ENCODE measurements at regions not wholly inside any gene's neighbourhood (a gene's known extent, or its start where the extent isn't known, plus 50 kb on each side); places are given as distances from the start of the nearest gene placed in this dataset.

- TF ChIP-seq CTBP1 (IDR thresholded peaks at IDR 0.05; ENCODE audit: borderline replicate concordance): peak; percentile 81; the same call in 1 of the 2 replicates
- peak; percentile 31; the same call in 1 of the 2 replicates for TF ChIP-seq CREB3L1 (IDR thresholded peaks at IDR 0.05; ENCODE audit: borderline replicate concordance, low read depth)
- 0 out of 2 replicates have a peak, but pooled peaks have one; percentile 32 for TF ChIP-seq ADNP (tag; IDR thresholded peaks at IDR 0.05)
- no peak for TF ChIP-seq ZBTB9 (CRISPR knock-in tag; IDR thresholded peaks at IDR 0.05)
- TF ChIP-seq TFAP4 (CRISPR knock-in tag; IDR thresholded peaks at IDR 0.05; ENCODE audit: borderline replicate concordance): peak; percentile 96
- TF ChIP-seq MAFK (IDR thresholded peaks at IDR 0.05; ENCODE audit: low read length): peak; percentile 50; the same call in 1 of the 2 replicates
- 0 out of 2 replicates have a peak, but pooled peaks have one; percentile 8 for TF ChIP-seq ZKSCAN3 (CRISPR knock-in tag; IDR thresholded peaks at IDR 0.05)
- TF ChIP-seq SMC3 (conservative IDR thresholded peaks at IDR 0.05; ENCODE audit: insufficient read depth, low read depth, low read length): peak; percentile 48; the same call in 1 of the 2 replicates
- no peak for TF ChIP-seq ZC3H8 (IDR thresholded peaks at IDR 0.05)
- peak; percentile 44 to 77; a peak in 2 of 4 replicates for TF ChIP-seq RCOR1 (IDR thresholded peaks at IDR 0.05; ENCODE audit: borderline replicate concordance in 1 of 2, low read depth in 2 of 2, low read length in 2 of 2)
- TF ChIP-seq L3MBTL2 (IDR thresholded peaks at IDR 0.05): peak; percentile 78; the same call in 1 of the 2 replicates
- TF ChIP-seq KDM2B (CRISPR knock-in tag; IDR thresholded peaks at IDR 0.05): no peak
- peak; percentile 33 to 65 for TF ChIP-seq AFF1 (IDR thresholded peaks at IDR 0.05; ENCODE audit: low read depth in 1 of 2, partially characterized antibody in 2 of 2)
- TF ChIP-seq CREB1 (IDR thresholded peaks at IDR 0.05): 0 out of 2 replicates have a peak, but pooled peaks have one; percentile 7
- no peak for TF ChIP-seq CREB1 (CRISPR knock-in tag; IDR thresholded peaks at IDR 0.05)
- no peak for TF ChIP-seq E2F4 (CRISPR knock-in tag; IDR thresholded peaks at IDR 0.05; ENCODE audit: low read depth)
- TF ChIP-seq BCOR (IDR thresholded peaks at IDR 0.05): 0 out of 2 replicates have a peak, but pooled peaks have one; percentile 23
- TF ChIP-seq ZNF77 (CRISPR knock-in tag; IDR thresholded peaks at IDR 0.05): no peak
- TF ChIP-seq BHLHE40 (IDR thresholded peaks at IDR 0.05; ENCODE audit: low read length): peak; percentile 34; the same call in 1 of the 2 replicates
- TF ChIP-seq THRAP3 (IDR thresholded peaks at IDR 0.05; ENCODE audit: borderline replicate concordance): no peak
Observed at GRCh38 chr1:182301467-182302198, 90.0 kb downstream of the GLUL start (continued).

Data from K562 (cell line).